C4-2B (cell line): ENCODE measurements at regions not wholly inside any gene's neighbourhood (a gene's known extent, or its start where the extent isn't known, plus 50 kb on each side); places are given as distances from the start of the nearest gene placed in this dataset.

Experiments used
- CTCF ChIP-seq: fragments of 450-650 bp; conservative IDR thresholded peaks from 2 replicates; pipeline ENCODE4 v1.5.1; 2017; ENCODE audit warnings: mild to moderate bottlenecking
- ZFX ChIP-seq: fragments of 450-650 bp; IDR thresholded peaks from 2 replicates; pipeline ENCODE4 v1.6.1; 2017

DNA sequence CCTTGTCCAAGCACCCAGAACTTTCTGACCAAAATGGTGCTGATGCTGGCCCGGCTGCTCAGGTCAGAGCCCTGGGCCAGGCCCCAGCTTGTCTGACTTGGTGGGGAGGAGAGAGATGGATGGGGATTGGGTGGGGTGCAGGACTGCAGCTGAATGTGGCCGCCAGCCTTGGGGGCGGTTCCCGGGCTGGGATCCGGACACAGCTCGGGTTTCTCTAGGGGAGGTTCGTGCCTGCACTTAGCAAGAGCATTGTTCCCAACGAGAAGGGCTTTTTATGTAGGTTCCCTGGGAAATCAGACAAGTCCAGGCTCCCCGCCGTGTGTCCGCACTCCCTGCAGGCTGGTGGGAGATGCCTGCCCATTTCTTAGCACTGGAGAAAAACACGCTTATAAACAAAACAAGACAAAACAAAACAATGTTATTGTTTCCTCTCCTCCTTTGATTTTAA lies 50.5 kb upstream of the HS6ST1 start:
- TF ChIP-seq CTCF (no peak), ZFX (no peak)
